Neural progenitor cell (in vitro differentiated cells): ENCODE measurements at regions not wholly inside any gene's neighbourhood (a gene's known extent, or its start where the extent isn't known, plus 50 kb on each side); places are given as distances from the start of the nearest gene placed in this dataset.

Experiments used
- EZH2 ChIP-seq: fragments of 200-600 bp; sonication (generic); IDR thresholded peaks from 2 replicates; pipeline ENCODE4 v1.6.1; 2017; ENCODE audit warnings: antibody characterized with exemption, mild to moderate bottlenecking, moderate library complexity
- EZH2phosphoT487 ChIP-seq: fragments of 200-600 bp; sonication (generic); IDR thresholded peaks from 2 replicates; pipeline ENCODE4 v1.6.1; 2017; ENCODE audit warnings: antibody characterized with exemption
- TF ChIP-seq, protein P1 (sequence below): fragments of 200-600 bp; sonication (generic); IDR thresholded peaks from 2 replicates; pipeline ENCODE4 v1.5.1; 2017; ENCODE audit warnings: antibody characterized with exemption, mild to moderate bottlenecking

DNA sequence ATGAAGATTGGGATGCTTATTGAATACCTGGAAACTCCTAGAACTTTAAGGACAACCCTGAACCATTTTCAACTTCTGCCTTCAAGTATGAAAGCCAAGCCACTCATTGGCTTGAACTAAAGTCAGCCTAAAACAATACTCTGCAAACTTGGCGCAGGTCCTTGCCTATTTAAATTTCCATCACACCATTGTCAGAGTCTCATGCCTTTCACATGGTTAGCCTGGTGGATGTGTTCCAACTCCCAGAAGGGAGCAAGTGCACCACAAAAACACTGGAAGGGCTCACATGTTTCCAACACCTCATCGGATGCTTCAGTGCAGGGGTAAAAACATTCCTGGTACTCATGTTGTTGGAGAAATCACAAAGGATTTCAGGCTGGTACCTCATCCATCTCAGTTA, 511.6 kb upstream of the MDFIC2 start:
- TF ChIP-seq, protein P1, sequence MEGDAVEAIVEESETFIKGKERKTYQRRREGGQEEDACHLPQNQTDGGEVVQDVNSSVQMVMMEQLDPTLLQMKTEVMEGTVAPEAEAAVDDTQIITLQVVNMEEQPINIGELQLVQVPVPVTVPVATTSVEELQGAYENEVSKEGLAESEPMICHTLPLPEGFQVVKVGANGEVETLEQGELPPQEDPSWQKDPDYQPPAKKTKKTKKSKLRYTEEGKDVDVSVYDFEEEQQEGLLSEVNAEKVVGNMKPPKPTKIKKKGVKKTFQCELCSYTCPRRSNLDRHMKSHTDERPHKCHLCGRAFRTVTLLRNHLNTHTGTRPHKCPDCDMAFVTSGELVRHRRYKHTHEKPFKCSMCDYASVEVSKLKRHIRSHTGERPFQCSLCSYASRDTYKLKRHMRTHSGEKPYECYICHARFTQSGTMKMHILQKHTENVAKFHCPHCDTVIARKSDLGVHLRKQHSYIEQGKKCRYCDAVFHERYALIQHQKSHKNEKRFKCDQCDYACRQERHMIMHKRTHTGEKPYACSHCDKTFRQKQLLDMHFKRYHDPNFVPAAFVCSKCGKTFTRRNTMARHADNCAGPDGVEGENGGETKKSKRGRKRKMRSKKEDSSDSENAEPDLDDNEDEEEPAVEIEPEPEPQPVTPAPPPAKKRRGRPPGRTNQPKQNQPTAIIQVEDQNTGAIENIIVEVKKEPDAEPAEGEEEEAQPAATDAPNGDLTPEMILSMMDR = no peak
- TF ChIP-seq EZH2 = no peak
- TF ChIP-seq EZH2phosphoT487 = no peak
